OCI-LY3 (cell line): ENCODE measurements at regions not wholly inside any gene's neighbourhood (a gene's known extent, or its start where the extent isn't known, plus 50 kb on each side); places are given as distances from the start of the nearest gene placed in this dataset.

ENCODE experiments used
- H2AFZ ChIP-seq: fragments of 200-600, 300-600 bp; shearing (Covaris generic); 2 replicates; pipeline ENCODE4 v1.6.0; 2014; ENCODE audit warnings: antibody characterized with exemption, low read depth, low read length
- H3K27ac ChIP-seq: fragments of 200-600, 300-600 bp; sonication (generic); 2 replicates; pipeline ENCODE4 v1.5.1; 2014; ENCODE audit warnings: mild to moderate bottlenecking, low read length, moderate library complexity, mixed read lengths
- H3K27me3 ChIP-seq: fragments of 200-600, 300-600 bp; sonication (generic); 2 replicates; pipeline ENCODE4 v1.6.1; 2014; ENCODE audit warnings: low read depth, low read length, mixed read lengths
- H3K36me3 ChIP-seq: fragments of 200-600, 300-600 bp; sonication (generic); replicated peaks from 2 replicates; pipeline ENCODE3; 2014; ENCODE audit warnings: low read depth, low read length, mixed read lengths
- H3K4me1 ChIP-seq: fragments of 300-600, 200-600 bp; sonication (generic); 2 replicates; pipeline ENCODE4 v1.6.1; 2014; ENCODE audit warnings: low read length, mixed read lengths
- H3K4me2 ChIP-seq: fragments of 200-600, 300-600 bp; sonication (generic); 2 replicates; pipeline ENCODE4 v1.6.1; 2014; ENCODE audit warnings: low read length, mixed read lengths
- H3K4me3 ChIP-seq: fragments of 300-600, 200-600 bp; sonication (generic); 2 replicates; pipeline ENCODE4 v1.5.1; 2014; ENCODE audit warnings: antibody characterized with exemption, mild to moderate bottlenecking, low read length, moderate library complexity
- H3K79me2 ChIP-seq: fragments of 300-600, 200-600 bp; shearing (Covaris generic); 2 replicates; pipeline ENCODE4 v1.6.1; 2014; ENCODE audit warnings: mild to moderate bottlenecking, low read length, mixed read lengths
- H3K9ac ChIP-seq: fragments of 300-600, 200-600 bp; shearing (Covaris generic); 2 replicates; pipeline ENCODE4 v1.6.0; 2014; ENCODE audit warnings: mild to moderate bottlenecking, low read length, moderate library complexity
- H3K9me3 ChIP-seq: fragments of 200-600, 300-600 bp; shearing (Covaris generic); 2 replicates; pipeline ENCODE4 v1.6.1; 2014; ENCODE audit warnings: low read length, mixed read lengths; ENCODE audit not compliant: insufficient read depth
- H4K20me1 ChIP-seq: fragments of 200-600, 300-600 bp; sonication (generic); 2 replicates; pipeline ENCODE4 v1.6.1; 2016; ENCODE audit warnings: low read length, mixed read lengths; ENCODE audit not compliant: insufficient read depth
- EZH2phosphoT487 ChIP-seq: fragments of 200-600 bp; shearing (Covaris generic); IDR thresholded peaks from 2 replicates; pipeline ENCODE4 v1.6.1; 2018; ENCODE audit warnings: antibody characterized with exemption, mixed run types, low read depth
- TF ChIP-seq, protein P1 (sequence below): fragments of 200-600, 300-600 bp; sonication (generic); IDR thresholded peaks from 2 replicates; pipeline ENCODE4 v1.5.1; 2014; ENCODE audit warnings: antibody characterized with exemption, low read length, low read depth

- no peak for TF ChIP-seq EZH2phosphoT487
- TF ChIP-seq, protein P1, sequence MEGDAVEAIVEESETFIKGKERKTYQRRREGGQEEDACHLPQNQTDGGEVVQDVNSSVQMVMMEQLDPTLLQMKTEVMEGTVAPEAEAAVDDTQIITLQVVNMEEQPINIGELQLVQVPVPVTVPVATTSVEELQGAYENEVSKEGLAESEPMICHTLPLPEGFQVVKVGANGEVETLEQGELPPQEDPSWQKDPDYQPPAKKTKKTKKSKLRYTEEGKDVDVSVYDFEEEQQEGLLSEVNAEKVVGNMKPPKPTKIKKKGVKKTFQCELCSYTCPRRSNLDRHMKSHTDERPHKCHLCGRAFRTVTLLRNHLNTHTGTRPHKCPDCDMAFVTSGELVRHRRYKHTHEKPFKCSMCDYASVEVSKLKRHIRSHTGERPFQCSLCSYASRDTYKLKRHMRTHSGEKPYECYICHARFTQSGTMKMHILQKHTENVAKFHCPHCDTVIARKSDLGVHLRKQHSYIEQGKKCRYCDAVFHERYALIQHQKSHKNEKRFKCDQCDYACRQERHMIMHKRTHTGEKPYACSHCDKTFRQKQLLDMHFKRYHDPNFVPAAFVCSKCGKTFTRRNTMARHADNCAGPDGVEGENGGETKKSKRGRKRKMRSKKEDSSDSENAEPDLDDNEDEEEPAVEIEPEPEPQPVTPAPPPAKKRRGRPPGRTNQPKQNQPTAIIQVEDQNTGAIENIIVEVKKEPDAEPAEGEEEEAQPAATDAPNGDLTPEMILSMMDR = no peak
- Histone ChIP-seq H2AFZ (no peak overlapping the region), H4K20me1 (no peaks in the 10 kb centered on the region), H3K4me1 (peaks cover 22% of the 10 kb centered on the region), H3K9me3 (no peaks in the 10 kb centered on the region), H3K79me2 (no peaks in the 10 kb centered on the region), H3K36me3 (no peaks in the 10 kb centered on the region), H3K27me3 (peaks cover 45% of the 10 kb centered on the region), H3K4me3 (no peak overlapping the region), H3K4me2 (no peak overlapping the region), H3K9ac (no peak overlapping the region), H3K27ac (no peak overlapping the region)
Measured at GRCh38 chr2:37867166-37867565, 57.9 kb upstream of the RMDN2 start.

DNA sequence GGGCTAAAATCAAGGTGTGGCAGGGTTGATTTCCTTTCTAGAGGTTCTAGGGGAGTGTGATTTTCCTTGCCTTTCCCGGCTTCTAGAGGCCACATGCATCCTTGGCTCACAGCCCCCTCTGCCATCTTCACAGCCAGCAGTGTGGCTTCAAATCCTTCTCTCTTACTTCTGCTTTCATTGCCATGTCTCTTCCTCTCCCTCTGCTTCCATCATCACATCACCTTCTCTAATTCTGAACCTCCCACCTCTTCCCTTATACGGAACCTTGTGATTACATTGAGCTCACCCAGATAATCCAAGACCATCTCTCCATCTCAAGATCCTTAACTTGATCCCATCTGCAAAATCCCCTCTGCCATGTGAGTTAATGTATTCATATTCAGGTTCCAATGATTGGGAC lies 56.2 kb upstream of the RMDN2 start:
- Histone ChIP-seq H3K9ac (no peak overlapping the region), H3K4me2 (no peak overlapping the region), H3K4me1 (peaks cover 28% of the 10 kb centered on the region), H3K27ac (no peak overlapping the region), H2AFZ (no peak overlapping the region), H3K9me3 (no peaks in the 10 kb centered on the region), H3K36me3 (no peaks in the 10 kb centered on the region), H4K20me1 (no peaks in the 10 kb centered on the region), H3K79me2 (no peaks in the 10 kb centered on the region), H3K4me3 (no peak overlapping the region), H3K27me3 (peaks cover 49% of the 10 kb centered on the region)
- no peak for TF ChIP-seq EZH2phosphoT487
- TF ChIP-seq, protein P1 = no peak

DNA sequence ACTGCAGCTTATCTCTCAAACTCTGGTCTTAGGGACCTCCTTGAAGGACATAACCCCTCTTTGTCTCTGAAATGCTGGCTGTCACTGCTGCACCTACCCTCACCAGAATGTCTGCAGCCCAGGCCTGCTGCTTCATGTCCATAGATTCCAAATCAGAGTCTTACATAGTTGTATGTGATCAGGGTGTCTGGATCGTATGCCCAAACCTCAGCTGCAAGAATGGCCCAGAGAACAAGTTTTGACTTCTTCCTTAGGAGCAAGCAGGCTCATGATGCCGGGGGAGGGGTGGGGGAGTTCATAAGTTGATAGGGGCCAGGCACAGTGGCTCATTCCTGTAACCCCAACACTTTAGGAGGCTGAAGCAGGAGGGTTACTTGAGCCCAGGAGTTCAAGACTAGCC lies 55.8 kb upstream of the RMDN2 start:
- Histone ChIP-seq H3K27me3 (peaks cover 52% of the 10 kb centered on the region), H3K9me3 (no peaks in the 10 kb centered on the region), H3K36me3 (no peaks in the 10 kb centered on the region), H3K4me1 (peaks cover 28% of the 10 kb centered on the region), H3K4me2 (no peak overlapping the region), H3K4me3 (no peak overlapping the region), H3K9ac (no peak overlapping the region), H4K20me1 (no peaks in the 10 kb centered on the region), H3K27ac (no peak overlapping the region), H2AFZ (no peak overlapping the region), H3K79me2 (no peaks in the 10 kb centered on the region)
- TF ChIP-seq, protein P1 = no peak
- TF ChIP-seq EZH2phosphoT487 = no peak

GRCh38 chr2:37869771-37870170 lies 55.3 kb upstream of the RMDN2 start:
- no peaks in the 10 kb centered on the region for H3K36me3 ChIP-seq
- peaks cover 28% of the 10 kb centered on the region for H3K4me1 ChIP-seq
- TF ChIP-seq, protein P1 = no peak
- no peak for TF ChIP-seq EZH2phosphoT487
- no peaks in the 10 kb centered on the region for H3K79me2 ChIP-seq
- no peaks in the 10 kb centered on the region for H3K9me3 ChIP-seq
- no peak overlapping the region for H3K4me2 ChIP-seq
- H3K27ac ChIP-seq = no peak overlapping the region
- no peak overlapping the region for H2AFZ ChIP-seq
- peaks cover 53% of the 10 kb centered on the region for H3K27me3 ChIP-seq
- H3K9ac ChIP-seq = no peak overlapping the region
- H3K4me3 ChIP-seq = no peak overlapping the region
- no peaks in the 10 kb centered on the region for H4K20me1 ChIP-seq
